HG03457 (cell line): ENCODE measurements at regions not wholly inside any gene's neighbourhood (a gene's known extent, or its start where the extent isn't known, plus 50 kb on each side); places are given as distances from the start of the nearest gene placed in this dataset.
"Not testable (repeated sequence)": the region's sequence is repeated elsewhere in the genome, so short reads cannot be mapped to it uniquely, and the experiment has no call there.

Source experiments
- ATAC-seq: cut with Tn5 transposase; IDR thresholded peaks from one replicate; pipeline ENCODE4 v1.9.1; 2021; ENCODE audit warnings: moderate number of reproducible peaks; ENCODE audit not compliant: unreplicated experiment

GRCh38 chr4:54571293-54572151, 86.2 kb upstream of the KIT start:
- no peak for ATAC-seq

- ATAC-seq, result no peak
These were observed 85.6 kb upstream of the KIT start for GRCh38 chr4:54572152-54572542.

GRCh38 chr4:54574500-54574899, 83.3 kb upstream of the KIT start:
- no peak for ATAC-seq

- no peak for ATAC-seq
These were observed 81.8 kb upstream of the KIT start for GRCh38 chr4:54575919-54576318.

- no peak for ATAC-seq
These were observed 76.0 kb upstream of the KIT start for GRCh38 chr4:54581807-54582206.

GRCh38 chr4:54585321-54586000, 72.3 kb upstream of the KIT start:
- no peak for ATAC-seq

GRCh38 chr4:54586320-54586955, 71.3 kb upstream of the KIT start:
- ATAC-seq, result no peak

GRCh38 chr4:54587107-54587891, 70.5 kb upstream of the KIT start:
- ATAC-seq, result no peak

- no peak for ATAC-seq
These were observed 69.4 kb upstream of the KIT start for GRCh38 chr4:54588404-54588803.

- ATAC-seq, result no peak
These were observed 68.2 kb upstream of the KIT start for GRCh38 chr4:54589586-54589985.

- no peak for ATAC-seq
These were observed 63.9 kb upstream of the KIT start for GRCh38 chr4:54593795-54594322.

GRCh38 chr4:54596201-54596600, 61.6 kb upstream of the KIT start:
- ATAC-seq, result no peak

- not testable (repeated sequence) for ATAC-seq
These were observed 60.1 kb upstream of the KIT start for GRCh38 chr4:54597678-54598077.

GRCh38 chr4:54602175-54602574, 55.6 kb upstream of the KIT start:
- not testable (repeated sequence) for ATAC-seq

- ATAC-seq, result no peak
These were observed 50.7 kb upstream of the KIT start for GRCh38 chr4:54607067-54607466.

- ATAC-seq, result no peak
These were observed 50.2 kb upstream of the KIT start for GRCh38 chr4:54607521-54607920.
